ENCODE measurements at regions not wholly inside any gene's neighbourhood (a gene's known extent, or its start where the extent isn't known, plus 50 kb on each side); places are given as distances from the start of the nearest gene placed in this dataset.
"Not testable (repeated sequence)": the region's sequence is repeated elsewhere in the genome, so short reads cannot be mapped to it uniquely, and the experiment has no call there.

DNA sequence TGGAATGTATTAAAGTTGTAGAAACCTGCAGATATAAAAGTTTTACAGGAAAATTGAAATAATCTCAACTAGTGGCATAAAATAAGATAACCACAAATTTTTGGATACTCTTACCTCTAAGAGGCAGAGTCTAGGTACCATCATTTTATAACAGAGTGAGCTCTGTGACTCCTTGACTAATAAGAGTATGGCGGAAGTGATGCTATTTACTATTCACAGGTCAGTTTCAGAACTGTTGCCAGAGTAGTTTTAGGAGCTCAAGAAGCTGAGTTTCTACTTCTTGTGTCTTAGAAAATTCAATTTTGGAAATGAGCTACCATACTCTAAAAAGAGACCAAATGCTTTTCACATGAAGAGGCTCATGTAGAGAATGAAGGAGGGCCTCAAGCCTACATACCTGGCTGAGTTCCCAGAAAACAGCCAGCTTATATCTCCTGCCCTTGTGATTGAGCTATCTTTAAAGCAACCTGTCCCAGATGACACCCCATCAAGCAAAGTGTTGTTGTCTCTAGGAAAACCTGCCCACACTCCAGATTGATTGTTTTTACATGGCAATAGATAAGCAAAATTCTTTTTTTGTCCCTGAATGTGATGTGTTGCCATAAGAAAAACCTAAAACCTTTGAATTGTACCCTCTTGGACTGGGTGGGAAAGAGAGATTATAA lies 712.8 kb upstream of the CNTN5 start:
- Histone ChIP-seq H3K27ac (ENCODE audit: insufficient read length, low read depth, low read length) (no peak overlapping the region), H3K9me3 (ENCODE audit: control insufficient read depth, low read depth, low read length) (no peaks in the 10 kb centered on the region), H3K4ac (ENCODE audit: low read depth, low read length) (no peak overlapping the region), H3K9ac (ENCODE audit: extremely low read depth, insufficient read length, low read length) (no peak overlapping the region), H3K79me2 (ENCODE audit: insufficient read depth, low read length) (peaks cover 2% of the 10 kb centered on the region; the same call in 1 of the 2 replicates), H4K8ac (replicated peaks; ENCODE audit: insufficient read length, low read depth, low read length) (no peak overlapping the region), H3K23me2 (ENCODE audit: insufficient read length, low read depth, low read length, poor library complexity, severe bottlenecking) (no peaks in the 10 kb centered on the region), H3K18ac (ENCODE audit: insufficient read length, low read depth, low read length) (no peak overlapping the region), H3K14ac (ENCODE audit: insufficient read depth, low read length) (no peak overlapping the region), H3K23ac (ENCODE audit: insufficient read length, low read depth, low read length) (no peak overlapping the region), H2BK12ac (ENCODE audit: insufficient read length, low read depth, low read length) (no peak overlapping the region), H2BK15ac (ENCODE audit: low read depth, low read length) (no peak overlapping the region), H3K27me3 (ENCODE audit: insufficient read depth, low read length) (no peaks in the 10 kb centered on the region), H2AK5ac (ENCODE audit: insufficient read length, low read length) (no peak overlapping the region), H3T11ph (ENCODE audit: low read length) (no peak overlapping the region), H2BK20ac (ENCODE audit: low read depth, low read length, poor library complexity, severe bottlenecking) (no peak overlapping the region), H3K4me2 (ENCODE audit: insufficient read depth, insufficient read length, low read length) (no peak overlapping the region), H4K20me1 (ENCODE audit: control insufficient read depth, insufficient read depth, insufficient read length) (no peaks in the 10 kb centered on the region), H3K79me1 (ENCODE audit: insufficient read depth, low read depth, low read length, poor library complexity, severe bottlenecking) (no peaks in the 10 kb centered on the region), H2BK120ac (ENCODE audit: low read depth, low read length, poor library complexity, severe bottlenecking) (no peak overlapping the region), H3K56ac (ENCODE audit: insufficient read length, low read depth, low read length) (no peak overlapping the region), H2BK5ac (ENCODE audit: insufficient read length, low read length) (no peak overlapping the region), H4K91ac (ENCODE audit: insufficient read length, low read depth, low read length) (no peak overlapping the region), H4K5ac (ENCODE audit: insufficient read length, low read depth, low read length) (no peak overlapping the region), H3K4me1 (ENCODE audit: insufficient read depth, low read length) (no peaks in the 10 kb centered on the region), H2AFZ (ENCODE audit: low read length) (no peak overlapping the region)
- Mint-ChIP-seq H3K36me3 (ENCODE audit: insufficient read depth in 1 of 3, low read depth in 3 of 3) (no peaks in the 10 kb centered on the region), H3K4me1 (no peaks in the 10 kb centered on the region), H3K9me3 (no peaks in the 10 kb centered on the region), H3K27me3 (ENCODE audit: low read depth) (no peaks in the 10 kb centered on the region), H3K27ac (no peak overlapping the region), H3K4me3 (no peak overlapping the region)
- DNase-seq = no peak
- TF ChIP-seq, protein P1, sequence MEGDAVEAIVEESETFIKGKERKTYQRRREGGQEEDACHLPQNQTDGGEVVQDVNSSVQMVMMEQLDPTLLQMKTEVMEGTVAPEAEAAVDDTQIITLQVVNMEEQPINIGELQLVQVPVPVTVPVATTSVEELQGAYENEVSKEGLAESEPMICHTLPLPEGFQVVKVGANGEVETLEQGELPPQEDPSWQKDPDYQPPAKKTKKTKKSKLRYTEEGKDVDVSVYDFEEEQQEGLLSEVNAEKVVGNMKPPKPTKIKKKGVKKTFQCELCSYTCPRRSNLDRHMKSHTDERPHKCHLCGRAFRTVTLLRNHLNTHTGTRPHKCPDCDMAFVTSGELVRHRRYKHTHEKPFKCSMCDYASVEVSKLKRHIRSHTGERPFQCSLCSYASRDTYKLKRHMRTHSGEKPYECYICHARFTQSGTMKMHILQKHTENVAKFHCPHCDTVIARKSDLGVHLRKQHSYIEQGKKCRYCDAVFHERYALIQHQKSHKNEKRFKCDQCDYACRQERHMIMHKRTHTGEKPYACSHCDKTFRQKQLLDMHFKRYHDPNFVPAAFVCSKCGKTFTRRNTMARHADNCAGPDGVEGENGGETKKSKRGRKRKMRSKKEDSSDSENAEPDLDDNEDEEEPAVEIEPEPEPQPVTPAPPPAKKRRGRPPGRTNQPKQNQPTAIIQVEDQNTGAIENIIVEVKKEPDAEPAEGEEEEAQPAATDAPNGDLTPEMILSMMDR (conservative IDR thresholded peaks at IDR 0.05) = no peak
- no CpG with 5 or more reads among the region's 1 CpG for WGBS (ENCODE audit: extremely low coverage, insufficient read length, low lambda C conversion rate)

DNA sequence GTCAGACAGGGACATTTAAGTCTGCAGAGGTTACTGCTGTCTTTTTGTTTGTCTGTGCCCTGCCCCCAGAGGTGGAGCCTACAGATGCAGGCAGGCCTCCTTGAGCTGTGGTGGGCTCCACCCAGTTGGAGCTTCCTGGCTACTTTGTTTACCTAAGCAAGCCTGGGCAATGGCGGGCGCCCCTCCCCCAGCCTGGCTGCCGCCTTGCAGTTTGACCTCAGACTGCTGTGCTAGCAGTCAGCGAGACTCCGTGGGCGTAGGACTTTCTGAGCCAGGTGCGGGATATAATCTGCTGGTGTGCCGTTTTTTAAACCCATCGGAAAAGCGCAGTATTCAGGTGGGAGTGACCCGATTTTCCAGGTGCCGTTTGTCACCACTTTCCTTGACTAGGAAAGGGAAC lies 690.4 kb upstream of the CNTN5 start:
- H4K5ac ChIP-seq (ENCODE audit: insufficient read length, low read depth, low read length); H2BK15ac ChIP-seq (ENCODE audit: low read depth, low read length); H3K4me2 ChIP-seq (ENCODE audit: insufficient read depth, insufficient read length, low read length); H2AK5ac ChIP-seq (ENCODE audit: insufficient read length, low read length); H2BK12ac ChIP-seq (ENCODE audit: insufficient read length, low read depth, low read length); H4K8ac ChIP-seq (replicated peaks; ENCODE audit: insufficient read length, low read depth, low read length); H3K27me3 ChIP-seq (ENCODE audit: insufficient read depth, low read length); H4K91ac ChIP-seq (ENCODE audit: insufficient read length, low read depth, low read length); DNase-seq; H2BK20ac ChIP-seq (ENCODE audit: low read depth, low read length, poor library complexity, severe bottlenecking); H3K9me3 ChIP-seq (ENCODE audit: control insufficient read depth, low read depth, low read length); H3K4me3 Mint-ChIP-seq; H2BK5ac ChIP-seq (ENCODE audit: insufficient read length, low read length); H3K4me1 ChIP-seq (ENCODE audit: insufficient read depth, low read length); H3K79me1 ChIP-seq (ENCODE audit: insufficient read depth, low read depth, low read length, poor library complexity, severe bottlenecking); H3K27ac ChIP-seq (ENCODE audit: insufficient read length, low read depth, low read length); H2AFZ ChIP-seq (ENCODE audit: low read length); H3K9me3 Mint-ChIP-seq; H3K23ac ChIP-seq (ENCODE audit: insufficient read length, low read depth, low read length); H3K36me3 Mint-ChIP-seq (ENCODE audit: insufficient read depth in 1 of 3, low read depth in 3 of 3); H4K20me1 ChIP-seq (ENCODE audit: control insufficient read depth, insufficient read depth, insufficient read length); H3K4ac ChIP-seq (ENCODE audit: low read depth, low read length); H3K56ac ChIP-seq (ENCODE audit: insufficient read length, low read depth, low read length); H3K18ac ChIP-seq (ENCODE audit: insufficient read length, low read depth, low read length); H3K14ac ChIP-seq (ENCODE audit: insufficient read depth, low read length); H3K27ac Mint-ChIP-seq; H3K4me1 Mint-ChIP-seq; H3K27me3 Mint-ChIP-seq (ENCODE audit: low read depth); H3K79me2 ChIP-seq (ENCODE audit: insufficient read depth, low read length); H3T11ph ChIP-seq (ENCODE audit: low read length); H3K9ac ChIP-seq (ENCODE audit: extremely low read depth, insufficient read length, low read length); H3K23me2 ChIP-seq (ENCODE audit: insufficient read length, low read depth, low read length, poor library complexity, severe bottlenecking); H2BK120ac ChIP-seq (ENCODE audit: low read depth, low read length, poor library complexity, severe bottlenecking): not testable (repeated sequence)
- no CpG with 5 or more reads among the region's 12 CpGs for WGBS (ENCODE audit: extremely low coverage, insufficient read length, low lambda C conversion rate)
